GM20000 (cell line): ENCODE measurements at regions not wholly inside any gene's neighbourhood (a gene's known extent, or its start where the extent isn't known, plus 50 kb on each side); places are given as distances from the start of the nearest gene placed in this dataset.

ENCODE experiments used
- DNase-seq: peaks from one replicate; pipeline ENCODE4 v3.0.0; 2012; ENCODE audit warnings: low spot score
- TF ChIP-seq, protein P1 (sequence below): IDR thresholded peaks from 2 replicates; pipeline ENCODE4 v1.5.1; 2012; ENCODE audit warnings: mild to moderate bottlenecking, control low read depth; ENCODE audit errors: extremely low read depth, missing control alignments

DNA sequence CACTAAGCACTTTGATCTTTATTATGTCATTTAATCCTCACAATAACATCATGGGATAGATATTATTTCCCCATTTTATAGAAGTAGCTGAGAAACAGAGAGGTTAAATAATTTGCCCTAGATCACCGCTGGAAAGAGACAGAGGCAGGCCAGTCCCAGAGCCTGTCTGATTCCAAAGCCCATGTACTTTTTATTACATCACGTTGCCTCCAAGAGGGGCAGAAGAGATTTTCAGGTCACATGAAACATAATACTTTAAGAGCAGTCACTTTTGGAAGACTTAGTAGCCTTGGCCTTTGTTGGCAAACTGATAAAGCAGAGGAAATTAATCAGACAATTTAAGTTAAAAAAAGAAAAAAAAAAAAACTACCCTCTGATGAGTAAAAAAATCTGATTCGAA is 200.2 kb upstream of the ARHGAP20 start:
- no peak for DNase-seq
- TF ChIP-seq, protein P1, sequence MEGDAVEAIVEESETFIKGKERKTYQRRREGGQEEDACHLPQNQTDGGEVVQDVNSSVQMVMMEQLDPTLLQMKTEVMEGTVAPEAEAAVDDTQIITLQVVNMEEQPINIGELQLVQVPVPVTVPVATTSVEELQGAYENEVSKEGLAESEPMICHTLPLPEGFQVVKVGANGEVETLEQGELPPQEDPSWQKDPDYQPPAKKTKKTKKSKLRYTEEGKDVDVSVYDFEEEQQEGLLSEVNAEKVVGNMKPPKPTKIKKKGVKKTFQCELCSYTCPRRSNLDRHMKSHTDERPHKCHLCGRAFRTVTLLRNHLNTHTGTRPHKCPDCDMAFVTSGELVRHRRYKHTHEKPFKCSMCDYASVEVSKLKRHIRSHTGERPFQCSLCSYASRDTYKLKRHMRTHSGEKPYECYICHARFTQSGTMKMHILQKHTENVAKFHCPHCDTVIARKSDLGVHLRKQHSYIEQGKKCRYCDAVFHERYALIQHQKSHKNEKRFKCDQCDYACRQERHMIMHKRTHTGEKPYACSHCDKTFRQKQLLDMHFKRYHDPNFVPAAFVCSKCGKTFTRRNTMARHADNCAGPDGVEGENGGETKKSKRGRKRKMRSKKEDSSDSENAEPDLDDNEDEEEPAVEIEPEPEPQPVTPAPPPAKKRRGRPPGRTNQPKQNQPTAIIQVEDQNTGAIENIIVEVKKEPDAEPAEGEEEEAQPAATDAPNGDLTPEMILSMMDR = no peak

DNA sequence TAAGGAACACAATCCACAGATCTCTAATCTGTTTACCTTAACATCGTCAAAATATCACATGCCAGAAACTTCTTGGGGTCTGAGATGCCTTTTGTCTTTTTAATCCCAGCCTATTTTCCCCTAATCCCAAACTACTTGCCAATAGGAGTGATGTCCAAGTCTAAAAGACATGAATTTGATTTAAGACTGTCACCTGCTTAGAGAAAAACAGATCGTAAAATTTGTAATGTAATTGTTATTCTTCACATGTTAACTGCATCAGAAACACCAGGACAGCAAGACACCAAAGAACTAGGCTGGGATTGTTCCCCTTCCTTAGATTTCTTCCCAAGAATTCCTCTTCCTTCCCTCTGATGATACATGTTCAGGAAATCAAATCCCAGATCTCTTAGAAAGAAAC is 198.1 kb upstream of the ARHGAP20 start:
- TF ChIP-seq, protein P1 = no peak
- DNase-seq = no peak

DNA sequence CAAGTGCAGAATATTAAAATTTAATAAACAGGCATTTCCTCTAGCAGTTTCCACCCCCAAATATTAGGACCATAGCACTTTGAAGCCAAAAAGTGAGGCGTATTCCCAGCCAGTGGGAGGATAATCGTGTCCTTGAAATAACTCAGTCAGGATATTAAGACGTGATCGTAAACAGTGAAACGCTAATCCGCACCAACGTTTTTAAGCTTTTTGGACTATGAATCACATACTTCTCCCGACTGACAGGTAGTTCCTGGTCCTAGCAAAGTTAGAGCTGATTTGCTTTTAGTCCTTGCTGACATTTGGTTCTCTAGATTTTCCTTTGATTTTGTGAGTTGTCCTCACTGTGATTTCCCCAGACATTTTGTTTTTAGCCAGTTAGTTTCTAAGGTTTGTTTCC is 197.1 kb upstream of the ARHGAP20 start:
- TF ChIP-seq, protein P1 = no peak
- DNase-seq = no peak

DNA sequence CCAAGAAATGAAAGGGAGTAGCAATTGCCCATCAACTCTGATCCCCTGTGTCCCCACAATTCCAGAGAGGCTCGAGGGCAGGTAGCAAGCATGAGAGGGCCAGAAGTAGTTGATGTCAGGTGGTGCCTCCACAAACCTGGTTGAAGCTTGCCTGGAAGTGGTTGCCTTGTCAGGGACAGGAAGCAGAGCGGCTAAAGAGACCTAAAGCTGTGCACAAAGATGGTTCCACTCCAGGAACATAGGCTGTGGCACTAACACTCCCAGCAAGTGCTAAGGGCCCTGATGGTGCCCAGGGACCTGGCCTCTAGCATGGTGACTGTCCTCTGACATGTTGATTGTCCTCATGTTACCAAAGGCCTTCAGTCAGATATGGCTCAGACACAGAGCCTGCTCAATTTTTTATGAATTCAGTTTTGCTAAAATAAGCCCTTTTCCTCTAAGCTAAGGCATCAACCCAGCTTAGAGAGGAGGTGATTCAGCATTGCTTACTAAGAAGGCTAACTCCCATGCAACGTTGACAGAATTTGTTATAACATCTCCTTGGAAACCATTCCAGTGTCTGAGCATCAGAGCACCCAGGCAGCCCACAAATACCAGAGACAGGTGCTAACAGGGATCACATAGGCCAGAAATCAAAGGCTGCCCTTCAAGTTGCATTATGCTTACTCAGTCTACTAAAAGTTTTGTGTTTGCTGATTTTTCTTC is 196.3 kb upstream of the ARHGAP20 start:
- TF ChIP-seq, protein P1 = no peak
- DNase-seq = no peak

DNA sequence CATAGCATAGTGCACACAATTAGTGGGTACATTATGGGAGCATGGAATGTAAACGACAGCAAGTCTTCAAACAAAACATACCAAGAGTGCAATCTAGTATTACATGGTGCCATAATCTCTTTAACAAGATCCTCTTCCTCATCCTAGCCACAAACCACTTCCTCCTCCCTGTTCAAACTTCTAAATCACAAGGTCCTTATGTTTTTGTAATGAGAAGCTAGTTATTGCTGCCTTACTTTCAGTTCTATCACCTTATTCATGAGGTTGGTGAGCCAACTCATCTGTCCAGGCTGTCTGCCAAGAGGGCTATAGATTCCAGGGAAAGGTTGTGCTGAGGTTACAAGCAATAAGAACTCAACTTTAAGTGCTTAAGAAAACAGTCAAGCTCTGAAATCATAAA is 195.4 kb upstream of the ARHGAP20 start:
- TF ChIP-seq, protein P1 = no peak

DNA sequence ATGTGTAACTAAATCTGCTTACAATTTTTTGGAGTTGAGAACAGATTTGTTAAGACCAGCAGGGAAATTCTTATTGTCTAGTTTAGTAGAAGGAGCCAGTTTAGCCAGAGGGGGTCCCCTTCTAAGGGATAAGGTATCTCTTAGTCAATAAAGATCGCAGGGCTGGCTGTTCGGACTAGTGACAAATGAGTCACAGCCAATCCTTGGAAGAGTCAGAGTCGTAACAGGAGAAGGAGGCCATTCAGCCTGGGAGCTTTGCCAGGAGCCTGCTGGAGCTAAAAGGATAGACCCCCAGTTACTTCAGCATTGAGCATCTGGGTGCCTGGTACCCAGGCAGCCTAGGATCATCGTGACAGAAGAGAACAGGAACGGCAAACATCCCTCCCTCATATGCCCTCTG is 191.6 kb upstream of the ARHGAP20 start:
- TF ChIP-seq, protein P1 = no peak
- no peak for DNase-seq

More for the DNA sequence above, 195.4 kb upstream of the ARHGAP20 start:
- DNase-seq = no peak

DNA sequence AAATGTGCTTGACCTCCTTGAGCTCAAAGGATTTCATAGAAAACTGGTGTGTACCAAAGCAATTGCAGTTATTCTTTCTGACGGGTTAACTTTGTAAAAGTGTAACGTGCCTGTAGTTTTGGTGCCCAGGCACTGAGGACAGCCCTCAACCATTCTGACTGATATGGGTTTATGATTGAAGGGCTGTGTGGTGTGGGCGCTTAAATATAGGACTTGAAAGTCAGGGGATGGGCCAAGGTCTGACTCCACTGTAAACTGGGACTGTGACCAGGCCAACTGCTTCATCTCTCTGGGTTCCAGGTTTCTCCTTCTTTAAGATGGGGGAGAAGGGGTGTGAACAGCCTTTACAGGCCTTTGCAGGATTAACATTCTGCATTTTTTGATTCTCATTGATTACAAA is 191.1 kb upstream of the ARHGAP20 start:
- DNase-seq = no peak
- TF ChIP-seq, protein P1 = no peak
